Fibroblast of skin of scalp (primary cell): ENCODE measurements at regions not wholly inside any gene's neighbourhood (a gene's known extent, or its start where the extent isn't known, plus 50 kb on each side); places are given as distances from the start of the nearest gene placed in this dataset.

Source experiments
- DNase-seq: peaks from one replicate; pipeline ENCODE4 v3.0.0-alpha.2; 2013

GRCh38 chr2:19746611-19747309, 155.0 kb downstream of the TTC32 start:
- peak; percentile 31 for DNase-seq

GRCh38 chr2:19746137-19746600, 155.6 kb downstream of the TTC32 start:
- DNase-seq = no peak

DNA sequence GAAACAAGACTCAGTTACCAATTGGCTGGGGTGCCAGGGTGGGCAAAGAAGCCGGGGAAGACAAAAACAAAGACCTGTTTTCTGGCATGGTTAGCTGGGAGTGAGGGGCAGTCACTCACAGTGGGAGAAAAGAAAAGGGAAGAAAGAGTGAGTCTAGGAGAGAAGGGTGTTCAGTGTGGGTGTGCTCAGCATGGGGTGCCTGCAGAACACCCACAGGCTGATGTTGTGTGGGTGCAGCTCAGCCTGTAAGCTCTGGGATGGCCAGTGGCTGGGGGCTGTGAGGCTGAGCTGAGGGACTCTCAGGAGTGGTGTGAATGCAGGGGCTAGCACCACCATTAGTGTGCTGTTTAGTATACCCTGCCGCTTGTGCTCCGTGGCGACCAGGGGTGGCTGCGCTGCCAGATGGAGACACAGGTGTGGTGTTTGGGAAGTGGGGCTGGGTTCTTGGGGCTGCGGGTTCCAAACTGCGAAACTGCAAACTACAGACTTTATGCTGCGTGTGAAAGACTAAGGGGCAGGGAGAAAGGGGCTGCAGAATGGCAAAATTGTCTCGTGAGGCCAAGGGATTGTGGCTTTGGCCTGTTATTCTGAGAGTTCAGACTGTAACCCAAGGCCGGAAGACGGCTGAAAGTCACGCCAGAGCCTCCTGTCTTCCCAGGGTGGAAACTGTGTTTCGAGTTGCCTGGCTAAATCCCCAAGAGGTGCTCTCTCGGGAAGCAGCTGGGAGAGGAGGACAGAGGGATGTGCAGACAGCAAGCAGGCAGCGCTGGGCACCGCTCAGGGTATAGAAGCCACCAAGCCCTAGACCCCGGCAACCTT, 156.3 kb downstream of the TTC32 start:
- DNase-seq = no peak

- no peak for DNase-seq
Measured at GRCh38 chr2:19744456-19745199, 157.2 kb downstream of the TTC32 start.

DNA sequence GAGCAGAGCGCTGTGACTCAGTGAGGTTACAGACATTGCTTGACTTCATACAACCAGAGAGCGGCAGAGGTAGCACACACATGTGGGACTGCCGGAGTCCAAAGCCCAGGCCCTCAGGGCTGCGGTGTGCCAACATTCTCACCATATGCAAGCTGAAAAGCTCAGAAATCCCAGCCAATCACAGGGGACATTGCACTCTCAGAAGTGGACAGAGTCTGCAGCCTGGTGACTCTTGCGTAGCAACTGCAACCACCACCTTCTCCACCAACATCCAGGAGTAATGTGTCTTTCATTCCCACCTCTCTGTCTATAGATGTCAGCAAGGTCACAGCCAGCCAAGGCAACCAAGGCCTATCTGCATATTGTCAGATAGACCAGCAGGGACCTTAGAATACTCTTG, 158.1 kb downstream of the TTC32 start:
- DNase-seq = no peak

DNA sequence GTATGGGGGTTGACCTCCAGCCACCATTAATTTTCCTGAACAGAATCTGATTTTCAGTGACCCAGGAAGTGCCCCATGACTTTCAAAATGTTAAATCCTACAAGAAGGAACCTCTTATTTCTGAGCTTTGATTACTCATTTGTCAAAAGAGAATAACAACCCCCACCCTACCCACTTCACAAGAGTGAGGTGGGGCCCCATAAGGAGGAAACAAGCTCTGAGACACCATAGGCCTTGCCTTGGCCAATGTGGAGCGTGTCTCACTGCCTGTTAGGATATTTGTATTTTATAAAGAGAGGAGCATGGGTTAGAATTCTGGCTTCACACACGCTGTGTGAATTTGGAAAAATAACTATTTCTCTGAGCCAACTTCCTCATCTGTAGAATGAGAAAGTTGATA, 158.9 kb downstream of the TTC32 start:
- DNase-seq = no peak

GRCh38 chr2:19739256-19739655, 162.5 kb downstream of the TTC32 start:
- peak; percentile 24 for DNase-seq

GRCh38 chr2:19738707-19739106, 163.1 kb downstream of the TTC32 start:
- DNase-seq = peak; percentile 93

GRCh38 chr2:19736191-19736831, 165.5 kb downstream of the TTC32 start:
- peak; percentile 22 for DNase-seq

GRCh38 chr2:19733951-19734425, 167.8 kb downstream of the TTC32 start:
- peak; percentile 84 for DNase-seq

DNA sequence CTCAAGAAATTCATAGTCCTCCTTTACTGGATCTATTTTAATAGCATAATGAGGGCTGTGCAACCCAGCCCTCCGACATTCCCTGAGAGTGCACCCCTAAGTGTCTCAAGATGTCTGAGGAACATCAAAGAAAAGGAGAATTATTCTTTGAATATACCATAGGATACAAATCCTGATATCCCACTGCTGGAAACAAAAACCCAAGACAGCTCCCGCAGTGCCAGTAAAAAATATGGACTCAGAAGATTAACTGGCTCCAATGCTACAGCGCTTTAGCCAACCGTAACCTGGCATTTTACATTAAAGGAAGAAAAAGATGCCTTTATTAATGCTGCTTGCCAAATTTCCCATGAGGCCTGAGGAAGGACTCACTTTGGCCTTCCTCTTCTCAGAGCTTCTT, 168.4 kb downstream of the TTC32 start:
- DNase-seq = no peak

- DNase-seq = no peak
Measured at GRCh38 chr2:19732255-19732654, 169.5 kb downstream of the TTC32 start.

DNA sequence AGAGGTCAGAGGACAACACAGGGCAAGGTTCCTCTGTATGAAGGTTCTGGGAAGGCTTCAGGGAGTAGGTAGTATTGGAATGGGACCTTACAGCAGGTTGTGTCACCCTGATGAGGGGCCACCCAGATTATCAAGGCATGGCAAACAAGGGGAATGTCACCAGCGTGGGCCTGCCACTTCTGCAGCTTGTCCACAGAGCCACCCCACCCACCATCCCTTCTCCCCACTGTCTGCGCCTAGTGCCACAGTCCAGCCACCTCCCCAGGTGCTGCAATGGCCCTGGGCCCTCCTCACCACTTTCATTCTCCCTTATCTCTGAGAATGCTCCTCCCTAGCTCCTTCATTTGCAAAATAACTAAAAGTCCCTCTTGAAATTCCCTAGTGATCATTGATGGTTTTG, 170.3 kb downstream of the TTC32 start:
- no peak for DNase-seq

DNA sequence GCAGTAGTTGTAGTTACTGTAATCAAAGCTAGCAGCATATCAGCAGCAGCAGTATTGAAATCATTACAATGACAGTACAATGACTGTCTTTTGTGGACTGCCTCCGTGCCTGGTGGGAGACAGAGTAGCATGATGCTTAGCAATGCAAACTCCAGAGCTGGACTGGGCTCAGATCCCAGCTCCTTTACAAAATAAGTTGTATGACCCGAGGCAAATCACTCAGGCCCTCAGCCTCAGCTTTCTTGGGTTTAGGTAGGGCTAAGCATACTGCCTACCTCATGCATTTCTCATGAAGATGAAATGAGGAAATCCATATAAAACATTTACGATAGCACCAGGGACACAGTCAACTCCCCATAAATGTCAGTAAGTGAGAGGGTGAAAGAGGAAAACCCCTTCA, 170.7 kb downstream of the TTC32 start:
- DNase-seq = no peak

- peak; percentile 42 for DNase-seq
Measured at GRCh38 chr2:19728125-19728524, 173.7 kb downstream of the TTC32 start.

GRCh38 chr2:19725392-19725791, 176.4 kb downstream of the TTC32 start:
- no peak for DNase-seq

GRCh38 chr2:19723021-19723420, 178.8 kb downstream of the TTC32 start:
- DNase-seq = no peak

DNA sequence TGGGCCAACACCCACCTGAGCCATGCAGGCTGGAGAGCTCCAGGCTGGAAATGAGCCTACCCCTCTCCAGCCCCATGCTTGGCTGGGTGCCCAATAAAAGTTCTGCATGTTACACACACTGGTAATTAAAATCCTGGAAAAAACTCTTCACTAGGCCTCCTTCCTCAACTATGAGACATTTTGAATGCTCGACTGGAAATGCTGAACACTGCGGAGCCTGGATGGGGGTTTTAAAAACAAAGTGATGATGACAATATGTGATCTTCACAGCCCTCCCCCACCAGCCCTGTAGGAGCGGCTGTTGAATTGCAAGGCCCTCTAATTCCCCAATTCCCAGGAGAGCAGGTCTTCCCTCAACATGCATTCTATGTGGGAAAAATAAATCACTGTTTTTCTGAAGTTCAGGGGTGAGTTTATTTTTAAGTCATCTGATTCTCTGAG, 179.2 kb downstream of the TTC32 start:
- peak; percentile 90 for DNase-seq

GRCh38 chr2:19720306-19720705, 181.5 kb downstream of the TTC32 start:
- DNase-seq = no peak

GRCh38 chr2:19719540-19719939, 182.2 kb downstream of the TTC32 start:
- no peak for DNase-seq

DNA sequence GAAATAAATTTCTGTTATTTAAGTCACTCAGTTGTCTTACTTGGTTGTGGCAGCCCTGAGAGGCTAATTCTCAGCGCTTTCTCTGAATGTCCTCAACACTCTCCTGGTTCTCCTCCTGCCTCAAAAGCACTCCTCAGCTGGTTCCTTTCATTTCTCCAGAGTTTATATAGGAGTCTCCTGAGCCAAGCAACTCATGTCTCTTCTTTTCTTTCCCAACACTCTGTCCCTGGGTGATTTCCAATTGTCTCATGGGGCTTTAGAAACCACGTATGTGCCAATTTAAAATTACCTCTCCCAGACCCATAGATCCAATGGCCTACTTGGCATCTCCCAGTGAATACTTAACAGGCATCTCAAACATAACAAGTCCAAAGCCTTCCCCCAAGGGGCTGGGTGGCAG, 184.3 kb downstream of the TTC32 start:
- DNase-seq = no peak

GRCh38 chr2:19714926-19715325, 186.9 kb downstream of the TTC32 start:
- no peak for DNase-seq

DNA sequence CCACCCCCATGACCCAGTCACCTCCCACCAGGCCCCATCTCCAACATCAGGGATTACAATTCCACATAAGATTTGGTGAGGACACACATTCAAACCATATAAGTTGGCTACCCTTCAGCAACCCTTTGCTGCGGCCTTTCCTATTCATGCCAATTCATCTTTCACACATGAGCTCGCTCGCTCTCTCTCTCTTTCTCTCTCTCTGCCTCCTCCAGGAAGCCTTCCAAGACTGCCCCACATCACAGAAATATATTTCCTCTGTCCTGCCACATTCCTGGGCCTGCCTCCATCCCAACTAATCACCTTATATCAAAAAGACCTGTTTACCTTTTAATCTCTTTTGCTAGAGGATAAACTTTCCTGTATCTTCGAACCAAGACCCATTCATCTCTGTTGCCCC, 188.9 kb downstream of the TTC32 start:
- DNase-seq = no peak
